ENCODE measurements at regions not wholly inside any gene's neighbourhood (a gene's known extent, or its start where the extent isn't known, plus 50 kb on each side); places are given as distances from the start of the nearest gene placed in this dataset.

GRCh38 chr2:47644351-47644750 lies 73.6 kb upstream of the KCNK12 start:
- no peak for TF ChIP-seq GLIS3 (CRISPR knock-in tag; IDR thresholded peaks at IDR 0.05)
- TF ChIP-seq ZNF8 (CRISPR knock-in tag; IDR thresholded peaks at IDR 0.05) = no peak
- TF ChIP-seq CSRNP3 (CRISPR knock-in tag; IDR thresholded peaks at IDR 0.05) = no peak
- TF ChIP-seq ZNF565 (CRISPR knock-in tag; conservative IDR thresholded peaks at IDR 0.05; ENCODE audit: low read depth) = no peak
- no peak for TF ChIP-seq CREB5 (CRISPR knock-in tag; IDR thresholded peaks at IDR 0.05; ENCODE audit: low read depth)
- no peak for TF ChIP-seq PATZ1 (CRISPR knock-in tag; IDR thresholded peaks at IDR 0.05; ENCODE audit: borderline replicate concordance)
- no peak for TF ChIP-seq ARNTL (CRISPR knock-in tag; IDR thresholded peaks at IDR 0.05; ENCODE audit: borderline replicate concordance, low read depth)
- no peak for TF ChIP-seq PPARA (CRISPR knock-in tag; IDR thresholded peaks at IDR 0.05; ENCODE audit: borderline replicate concordance)
- TF ChIP-seq ZNF70 (CRISPR knock-in tag; IDR thresholded peaks at IDR 0.05) = no peak
- TF ChIP-seq CSDC2 (CRISPR knock-in tag; IDR thresholded peaks at IDR 0.05) = no peak
- TF ChIP-seq OSR1 (CRISPR knock-in tag; IDR thresholded peaks at IDR 0.05) = no peak
- TF ChIP-seq ZFP3 (CRISPR knock-in tag; IDR thresholded peaks at IDR 0.05) = no peak
- no peak for TF ChIP-seq RARB (CRISPR knock-in tag; IDR thresholded peaks at IDR 0.05)
- no peak for TF ChIP-seq ZC3H10 (CRISPR knock-in tag; IDR thresholded peaks at IDR 0.05)
- no peak for TF ChIP-seq TOX (CRISPR knock-in tag; IDR thresholded peaks at IDR 0.05; ENCODE audit: borderline replicate concordance)
- no peak for TF ChIP-seq SNAI2 (CRISPR knock-in tag; IDR thresholded peaks at IDR 0.05)
- TF ChIP-seq TSHZ2 (CRISPR knock-in tag; IDR thresholded peaks at IDR 0.05) = no peak
- TF ChIP-seq ZFP30 (CRISPR knock-in tag; IDR thresholded peaks at IDR 0.05) = no peak
- TF ChIP-seq POU6F1 (CRISPR knock-in tag; IDR thresholded peaks at IDR 0.05; ENCODE audit: borderline replicate concordance, low read depth) = no peak
- ATAC-seq = no peak

GRCh38 chr2:47641366-47641765 lies 70.6 kb upstream of the KCNK12 start:
- ATAC-seq = no peak
- no peak for TF ChIP-seq ZC3H10 (CRISPR knock-in tag; IDR thresholded peaks at IDR 0.05)
- TF ChIP-seq TOX (CRISPR knock-in tag; IDR thresholded peaks at IDR 0.05; ENCODE audit: borderline replicate concordance) = no peak
- no peak for TF ChIP-seq GLIS3 (CRISPR knock-in tag; IDR thresholded peaks at IDR 0.05)
- no peak for TF ChIP-seq ZNF70 (CRISPR knock-in tag; IDR thresholded peaks at IDR 0.05)
- no peak for TF ChIP-seq CSRNP3 (CRISPR knock-in tag; IDR thresholded peaks at IDR 0.05)
- no peak for TF ChIP-seq POU6F1 (CRISPR knock-in tag; IDR thresholded peaks at IDR 0.05; ENCODE audit: borderline replicate concordance, low read depth)
- no peak for TF ChIP-seq PPARA (CRISPR knock-in tag; IDR thresholded peaks at IDR 0.05; ENCODE audit: borderline replicate concordance)
- TF ChIP-seq TCF4 (CRISPR knock-in tag; IDR thresholded peaks at IDR 0.05; ENCODE audit: borderline replicate concordance) = no peak
- no peak for TF ChIP-seq CSDC2 (CRISPR knock-in tag; IDR thresholded peaks at IDR 0.05)
- TF ChIP-seq ZNF565 (CRISPR knock-in tag; conservative IDR thresholded peaks at IDR 0.05; ENCODE audit: low read depth) = no peak
- TF ChIP-seq ZFP30 (CRISPR knock-in tag; IDR thresholded peaks at IDR 0.05) = no peak
- no peak for TF ChIP-seq ISL1 (CRISPR knock-in tag; IDR thresholded peaks at IDR 0.05)
- TF ChIP-seq BACH2 (CRISPR knock-in tag; IDR thresholded peaks at IDR 0.05; ENCODE audit: borderline replicate concordance) = no peak
- no peak for TF ChIP-seq TSHZ2 (CRISPR knock-in tag; IDR thresholded peaks at IDR 0.05)
